NT2/D1 (cell line): ENCODE measurements at regions not wholly inside any gene's neighbourhood (a gene's known extent, or its start where the extent isn't known, plus 50 kb on each side); places are given as distances from the start of the nearest gene placed in this dataset.

Source experiments
- SUZ12 ChIP-seq: IDR thresholded peaks from 2 replicates; pipeline ENCODE4 v1.6.1; 2011; ENCODE audit not compliant: insufficient read length, insufficient read depth; ENCODE audit errors: extremely low read depth
- ZNF274 ChIP-seq: IDR thresholded peaks from 2 replicates; pipeline ENCODE4 v1.6.1; 2011; ENCODE audit warnings: mild to moderate bottlenecking, low read depth, low read length

DNA sequence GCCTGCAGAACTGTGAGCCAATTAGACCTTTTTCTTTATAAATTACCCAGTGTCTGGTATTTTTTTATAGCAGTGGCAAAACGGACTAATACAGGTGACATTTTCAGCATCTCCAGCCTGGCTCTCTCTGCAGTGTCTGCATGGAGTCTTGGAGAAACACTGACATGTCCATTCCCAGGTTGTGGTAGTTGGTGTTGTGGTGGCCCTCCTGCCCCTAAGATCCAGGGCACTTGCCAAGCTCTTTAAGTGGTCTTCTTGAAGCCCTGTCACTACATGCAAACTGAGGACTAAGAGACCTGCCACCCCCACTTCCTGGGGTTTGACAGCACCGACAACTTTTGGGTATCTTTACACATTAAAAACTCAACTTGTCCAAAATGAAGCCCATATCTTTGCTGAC lies 419.4 kb downstream of the NPHP4 start:
- TF ChIP-seq SUZ12: no peak
- TF ChIP-seq ZNF274: no peak
